ENCODE measurements at regions not wholly inside any gene's neighbourhood (a gene's known extent, or its start where the extent isn't known, plus 50 kb on each side); places are given as distances from the start of the nearest gene placed in this dataset.

- TF ChIP-seq RNF2 (IDR thresholded peaks at IDR 0.05; ENCODE audit: borderline replicate concordance, low read depth) (no peak), HOXA7 (CRISPR knock-in tag; IDR thresholded peaks at IDR 0.05) (no peak), PHF8 (IDR thresholded peaks at IDR 0.05; ENCODE audit: borderline replicate concordance, low read depth) (no peak)
These were observed 722.5 kb upstream of the PRKX start for GRCh38 chrX:4435905-4436304.

Measured in A549 (cell line).